OCI-M1 (cell line): ENCODE measurements at regions not wholly inside any gene's neighbourhood (a gene's known extent, or its start where the extent isn't known, plus 50 kb on each side); places are given as distances from the start of the nearest gene placed in this dataset.
"Not testable (repeated sequence)": the region's sequence is repeated elsewhere in the genome, so short reads cannot be mapped to it uniquely, and the experiment has no call there.

Experiments
- DNase-seq: peaks from one replicate; lab custom pipeline; 2025; lab: John Stamatoyannopoulos, UW

DNA sequence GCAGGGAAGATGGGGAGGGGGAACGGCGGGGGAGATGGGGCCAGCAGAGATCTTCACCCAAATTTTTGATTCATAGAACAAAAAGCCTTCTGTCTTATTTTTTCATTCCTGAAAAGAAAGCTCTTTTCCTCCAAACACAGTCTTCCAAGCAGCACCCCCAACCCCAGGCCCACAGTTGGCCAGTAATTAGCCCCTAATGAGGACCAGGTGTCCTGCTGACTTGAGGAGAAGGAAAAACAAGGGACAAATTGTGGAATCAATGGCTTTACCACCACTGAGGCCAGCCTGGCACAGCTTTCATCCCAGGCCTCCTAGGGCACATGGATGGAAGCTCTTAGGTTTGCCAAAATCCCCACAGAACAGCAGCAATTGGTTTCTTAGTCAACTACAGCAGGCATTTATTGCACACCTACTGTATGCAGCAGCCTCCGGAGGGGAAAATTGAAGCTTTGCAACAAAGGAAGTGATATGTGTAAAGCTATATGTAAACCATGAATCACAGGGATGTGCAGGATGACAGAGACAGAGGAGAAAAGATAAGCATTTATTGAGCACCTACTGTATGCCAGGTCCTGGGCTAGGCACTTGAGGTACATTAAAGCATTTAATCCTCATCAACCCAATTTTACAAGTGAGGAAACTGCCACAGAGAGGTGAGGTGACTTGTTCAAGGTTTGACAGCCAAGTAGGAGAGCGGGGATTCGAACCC is 199.5 kb downstream of the TBC1D2B start:
- no peak for DNase-seq

DNA sequence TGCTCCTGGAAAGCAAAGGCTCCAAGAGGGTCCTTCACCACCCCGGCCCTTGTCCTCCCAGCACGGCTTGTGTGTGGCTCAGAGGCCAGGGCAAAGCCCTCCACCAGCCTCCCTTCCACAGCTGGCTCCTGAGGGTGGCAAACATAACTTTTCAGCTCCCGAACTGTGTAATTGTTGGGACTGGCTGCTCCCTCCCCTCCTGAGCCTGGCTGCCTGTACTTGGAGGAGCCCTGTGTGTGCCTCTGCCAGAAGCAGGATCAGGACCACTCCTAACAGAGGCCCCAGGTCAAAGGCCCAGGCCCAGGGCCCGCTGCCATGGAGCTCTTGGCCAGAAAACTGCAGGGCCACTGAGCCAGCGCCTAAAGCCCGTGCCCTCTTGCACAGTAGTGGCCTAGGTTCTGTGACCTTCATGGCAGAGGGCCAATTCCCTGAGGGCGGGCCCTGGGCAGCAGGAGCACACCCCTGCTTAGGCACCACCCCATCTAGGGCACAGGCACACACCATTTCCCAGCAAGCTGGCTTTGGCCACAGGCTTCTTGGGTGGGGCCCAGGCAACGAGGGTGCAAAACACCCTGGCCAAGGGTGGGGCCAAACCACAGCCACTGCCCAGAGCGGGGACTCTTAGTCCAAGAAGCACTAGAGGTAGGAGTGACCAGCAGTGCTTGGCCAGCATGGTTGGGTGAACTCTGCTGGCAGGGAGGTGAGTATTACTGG is 201.2 kb downstream of the TBC1D2B start:
- not testable (repeated sequence) for DNase-seq

DNA sequence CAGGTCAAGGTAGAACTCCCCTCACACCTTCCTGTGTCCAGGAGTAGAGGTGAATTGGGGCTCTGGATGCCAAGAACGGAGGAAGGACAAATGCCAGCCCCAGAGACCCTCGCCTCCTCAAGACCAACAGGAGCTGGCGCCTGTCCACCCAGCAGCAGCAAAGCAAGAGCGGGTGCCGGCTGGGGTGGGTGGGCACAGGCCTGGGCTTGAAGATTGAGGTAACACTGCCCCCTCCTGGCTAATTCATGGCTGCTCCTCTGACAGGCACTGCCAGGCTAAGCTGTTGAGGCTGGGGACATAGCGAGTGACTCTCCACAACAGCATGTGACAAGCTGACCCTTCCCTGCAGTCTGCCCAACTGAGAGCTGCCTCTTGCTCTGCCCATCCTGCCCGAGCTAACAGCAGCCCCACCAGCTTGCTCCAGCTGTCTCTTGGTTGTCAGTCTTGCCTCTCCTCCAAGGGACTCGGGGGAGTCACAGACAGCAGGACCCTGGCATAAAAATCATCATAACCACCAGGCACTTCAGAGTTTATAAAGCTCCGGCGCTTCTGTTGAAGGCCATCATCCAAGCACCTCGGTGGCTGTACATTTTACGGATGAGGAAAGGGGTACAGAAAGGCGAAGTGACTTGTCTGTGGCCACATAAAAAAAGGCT is 202.3 kb downstream of the TBC1D2B start:
- DNase-seq = peak; percentile 64

DNA sequence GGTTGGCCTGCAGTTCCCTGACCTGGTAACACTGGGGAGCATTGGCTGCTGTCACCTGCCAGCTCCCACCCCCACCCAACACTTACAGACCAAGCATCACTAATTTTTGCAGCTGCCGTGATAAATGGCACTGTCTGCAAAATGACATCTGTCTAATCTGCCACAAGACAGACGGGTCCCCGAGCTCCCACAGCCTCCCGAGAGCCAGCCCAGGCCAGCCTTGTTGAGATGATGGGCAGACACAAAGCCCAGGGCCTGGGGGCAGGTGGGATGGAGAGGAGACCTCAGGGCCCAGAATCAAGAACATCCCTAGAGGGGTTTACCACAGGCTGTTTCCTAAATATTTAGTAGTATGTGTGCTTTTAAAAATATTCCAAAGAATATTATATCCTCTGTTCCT is 203.4 kb downstream of the TBC1D2B start:
- DNase-seq = no peak

DNA sequence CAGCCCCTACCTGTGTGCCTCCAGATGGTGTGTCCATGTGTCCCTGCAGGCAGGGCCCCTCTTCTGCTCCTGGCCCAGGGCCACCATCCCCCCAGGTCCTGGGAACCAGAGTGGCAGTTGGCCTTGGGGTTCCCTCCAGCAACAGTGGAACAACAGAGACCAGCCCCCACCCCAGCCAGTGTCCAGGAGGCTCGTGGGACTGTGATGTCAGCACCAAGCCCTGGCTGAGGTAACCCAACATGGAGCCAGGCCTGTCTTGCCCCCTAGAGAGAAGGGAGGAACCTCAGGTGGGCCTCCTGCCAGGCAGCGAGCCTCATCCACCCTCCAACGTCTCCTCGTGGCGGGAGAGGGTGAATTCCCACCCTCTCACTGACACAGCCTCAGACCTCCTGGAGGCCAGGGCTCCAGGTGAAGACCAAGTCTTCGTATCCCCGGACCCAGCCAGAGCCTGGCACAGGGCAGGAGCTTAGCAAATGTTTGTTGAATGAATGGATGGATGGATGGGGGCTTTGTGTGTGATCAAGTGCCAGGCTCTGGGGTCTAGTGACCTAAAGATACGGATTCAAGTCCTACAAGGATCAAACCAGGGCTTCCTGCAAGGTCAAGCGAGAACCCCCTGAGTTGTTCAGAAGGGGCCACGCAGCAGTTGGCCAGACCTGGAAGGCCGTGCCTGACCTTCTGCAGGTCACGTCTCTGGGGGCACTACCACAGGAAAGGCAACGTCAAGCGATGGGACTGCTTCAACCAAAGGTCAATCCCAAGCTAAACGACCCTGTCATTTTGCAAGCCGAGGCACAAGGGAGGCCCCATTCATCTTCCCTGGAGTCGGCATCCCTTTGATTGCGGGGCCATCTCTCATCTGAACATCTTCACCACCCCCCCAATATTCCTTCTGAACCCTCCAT is 204.7 kb downstream of the TBC1D2B start:
- not testable (repeated sequence) for DNase-seq

DNA sequence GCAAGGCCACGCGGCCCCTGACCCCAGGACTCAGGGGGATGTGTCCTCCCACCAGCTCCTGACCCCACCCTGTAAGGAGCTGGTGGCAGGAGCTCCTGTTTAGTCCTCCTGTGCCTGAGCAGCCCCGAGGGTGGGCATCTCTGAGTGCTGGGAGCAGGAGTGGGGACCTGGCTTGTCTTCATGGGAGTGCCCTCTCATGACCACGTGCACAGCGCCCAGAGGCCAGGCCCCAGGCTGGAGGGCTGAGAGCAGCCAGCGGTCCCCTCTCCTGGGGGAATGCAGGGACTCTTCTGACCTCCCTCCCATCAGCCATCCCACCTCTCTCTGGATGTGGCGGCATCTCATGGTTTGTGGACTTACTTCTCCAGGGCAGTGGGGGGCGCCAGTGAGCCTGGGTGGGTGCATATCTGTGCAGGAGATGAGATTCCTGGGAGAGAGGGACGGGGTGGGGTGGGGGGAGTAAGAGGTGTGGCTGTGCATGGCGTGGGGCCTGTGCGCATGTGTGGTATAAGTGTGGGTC is 205.6 kb downstream of the TBC1D2B start:
- DNase-seq = no peak

DNA sequence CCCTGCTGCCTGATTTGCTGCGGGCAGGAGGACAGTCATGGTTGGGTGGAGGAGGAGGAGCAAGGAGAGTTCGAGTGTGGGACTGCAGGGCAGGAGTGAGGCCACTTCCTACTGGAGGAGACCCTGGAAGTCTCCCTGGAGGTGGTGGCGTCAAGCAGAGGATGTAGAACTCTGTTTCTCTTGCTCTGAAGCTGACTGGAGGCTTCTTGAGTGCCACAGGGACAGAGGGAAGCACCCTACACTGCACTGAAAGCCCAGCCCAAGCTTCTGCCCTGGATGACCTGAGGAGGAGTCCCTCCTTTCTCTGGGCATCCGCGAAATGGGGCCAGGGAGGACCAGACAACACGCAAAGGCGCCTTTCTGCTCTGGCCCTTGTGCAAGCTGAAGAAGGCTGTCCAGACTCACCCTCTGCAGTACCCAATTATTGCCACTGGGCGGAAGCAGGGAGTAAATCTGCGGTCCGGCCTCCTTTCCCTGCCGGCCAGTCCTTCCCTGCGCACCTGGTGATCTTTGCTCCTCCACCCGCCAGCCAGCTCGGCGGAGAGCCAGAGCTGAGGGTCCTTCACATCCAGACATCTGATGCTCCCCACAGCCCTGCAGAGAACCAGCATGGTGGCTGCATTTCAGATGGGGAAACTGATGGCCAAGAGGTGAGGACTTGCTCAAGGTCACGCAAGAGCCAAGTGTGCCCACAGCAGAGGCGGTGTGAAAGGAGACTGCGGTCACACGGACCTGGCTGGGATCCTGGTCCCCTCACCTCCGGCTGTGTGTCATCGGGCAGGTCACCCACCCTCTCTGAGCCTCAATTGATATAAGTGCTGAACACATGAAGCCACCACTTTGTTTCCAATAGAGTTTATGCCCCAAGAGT is 207.1 kb downstream of the TBC1D2B start:
- DNase-seq = peak; percentile 75

DNA sequence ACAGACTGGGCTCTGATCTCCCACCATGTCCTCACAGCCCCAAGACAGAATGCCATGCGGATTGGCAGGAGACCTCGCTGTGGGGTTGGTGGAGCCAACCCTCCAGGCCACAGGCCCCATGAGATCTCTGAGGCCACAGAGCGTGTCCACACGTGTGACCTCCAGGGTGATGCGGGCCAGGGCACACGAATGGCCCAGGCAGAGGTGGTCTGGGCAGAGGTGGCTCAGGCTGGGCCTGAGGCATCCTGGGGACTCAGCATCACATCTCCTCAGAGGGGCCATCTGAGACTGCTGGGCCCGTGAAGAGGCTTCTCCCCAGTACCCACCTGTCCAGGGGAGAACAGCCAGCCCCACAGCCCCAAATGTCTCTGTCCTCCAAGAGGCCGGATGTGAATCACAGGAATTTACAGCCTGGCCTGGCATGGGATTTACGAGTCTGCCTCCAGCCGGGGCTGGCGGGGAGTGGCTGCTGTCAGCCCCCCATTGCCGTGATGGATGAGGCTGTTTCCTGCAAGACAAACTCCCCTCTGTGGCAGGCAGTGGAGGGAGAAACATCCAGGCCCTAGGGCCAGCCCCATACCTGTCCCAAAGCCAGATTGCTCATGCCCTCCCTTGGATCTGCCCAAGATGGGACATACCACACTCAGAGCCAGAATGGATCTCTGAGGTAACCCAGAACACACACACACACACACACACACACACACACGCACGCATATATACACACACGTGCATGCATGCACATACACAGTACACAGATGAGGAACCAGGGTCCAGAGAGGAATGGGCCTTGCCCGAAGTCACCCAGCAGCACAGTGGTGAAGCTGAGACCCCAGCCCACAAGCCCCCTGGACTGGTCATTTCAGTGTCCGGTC is 208.3 kb downstream of the TBC1D2B start:
- DNase-seq = no peak

DNA sequence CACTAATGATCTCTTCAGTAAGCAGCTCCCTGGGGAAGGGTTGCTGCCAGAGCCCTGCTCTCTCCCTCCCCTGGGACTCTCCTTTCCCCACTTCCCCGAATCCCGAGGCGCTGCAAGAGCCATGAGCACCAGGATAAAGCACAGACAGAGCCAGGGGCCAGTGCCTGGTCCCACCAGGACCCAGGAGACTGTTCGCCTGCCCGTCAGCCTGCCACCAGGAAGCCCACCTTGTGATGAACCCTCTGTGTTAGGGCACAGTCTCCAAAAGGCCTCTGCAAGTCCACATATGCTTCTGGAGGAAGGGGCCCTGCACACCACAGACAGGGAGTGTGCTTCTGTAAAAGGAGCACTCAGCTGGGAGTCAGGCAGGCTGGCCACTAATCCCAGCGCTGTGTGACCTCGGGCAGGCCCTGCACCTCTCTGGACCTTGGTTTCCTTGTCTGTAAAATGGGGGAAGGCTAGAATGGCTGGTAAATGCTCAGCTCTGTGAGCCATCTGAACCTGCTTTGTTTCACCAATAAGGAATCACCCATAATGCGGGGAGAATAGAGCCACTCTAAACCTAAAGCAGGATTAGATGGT is 209.4 kb downstream of the TBC1D2B start:
- DNase-seq = not testable (repeated sequence)

DNA sequence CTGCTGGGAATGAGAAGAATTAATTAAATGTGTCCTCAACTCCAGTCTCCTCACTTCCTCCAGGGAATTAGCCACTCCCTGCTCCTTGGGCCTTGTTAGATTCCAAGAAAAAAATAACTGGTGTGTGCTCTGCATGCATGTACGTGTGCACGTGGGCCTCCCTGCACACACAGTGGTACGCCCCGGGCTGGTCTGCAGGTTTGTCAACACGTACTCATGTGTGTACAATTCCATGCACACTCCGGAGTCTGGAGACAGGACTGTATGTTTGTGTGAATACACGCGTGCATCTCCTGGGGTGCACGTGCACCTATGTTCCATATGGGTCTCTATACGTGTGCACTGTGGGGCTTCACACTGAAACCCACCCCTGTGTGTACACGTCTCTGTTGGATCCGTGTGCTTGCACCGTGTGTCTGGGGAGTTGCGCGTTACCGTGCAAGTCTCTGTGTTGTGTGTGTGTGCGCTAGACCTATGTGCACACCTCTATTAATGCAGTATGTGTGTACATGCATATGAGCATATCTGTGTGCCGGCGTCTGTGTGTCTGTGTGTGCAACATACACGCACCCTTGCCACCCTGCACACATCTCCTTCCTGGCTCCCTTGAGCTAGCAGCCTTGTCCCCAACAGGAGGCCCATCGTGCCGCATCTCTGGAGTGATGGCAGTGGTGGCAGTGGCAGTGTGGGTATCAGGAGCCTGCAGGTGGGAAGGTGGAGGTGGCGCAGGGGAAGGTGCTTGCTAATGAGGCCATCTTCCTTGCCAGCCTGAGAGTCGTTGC is 210.1 kb downstream of the TBC1D2B start:
- DNase-seq = no peak

DNA sequence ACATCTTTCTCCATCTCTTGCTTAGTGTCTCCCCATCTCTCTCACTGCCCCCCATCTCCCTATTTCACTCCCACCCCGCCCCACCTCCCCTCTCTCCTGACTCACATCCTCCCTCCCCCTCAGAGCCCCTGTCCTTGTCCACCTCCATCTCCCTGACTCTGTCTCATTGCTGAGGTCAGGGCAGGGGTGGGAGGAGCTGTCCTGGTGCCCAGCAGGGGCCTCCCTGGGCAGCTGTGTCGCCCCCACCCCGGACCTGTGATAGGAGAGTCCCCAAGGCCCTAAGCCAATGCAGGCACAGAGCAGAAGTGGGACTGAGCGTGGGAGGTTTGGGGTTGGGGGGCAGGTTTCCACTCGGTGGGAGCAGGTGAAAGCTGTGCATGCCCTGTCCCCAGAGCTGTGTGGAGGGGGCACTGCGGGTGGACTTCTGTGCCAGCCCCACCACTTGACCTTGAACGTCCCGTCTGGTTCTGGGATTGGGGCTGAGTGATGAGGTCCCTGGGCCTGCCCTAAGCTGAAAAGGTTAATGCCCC is 210.8 kb downstream of the TBC1D2B start:
- no peak for DNase-seq

DNA sequence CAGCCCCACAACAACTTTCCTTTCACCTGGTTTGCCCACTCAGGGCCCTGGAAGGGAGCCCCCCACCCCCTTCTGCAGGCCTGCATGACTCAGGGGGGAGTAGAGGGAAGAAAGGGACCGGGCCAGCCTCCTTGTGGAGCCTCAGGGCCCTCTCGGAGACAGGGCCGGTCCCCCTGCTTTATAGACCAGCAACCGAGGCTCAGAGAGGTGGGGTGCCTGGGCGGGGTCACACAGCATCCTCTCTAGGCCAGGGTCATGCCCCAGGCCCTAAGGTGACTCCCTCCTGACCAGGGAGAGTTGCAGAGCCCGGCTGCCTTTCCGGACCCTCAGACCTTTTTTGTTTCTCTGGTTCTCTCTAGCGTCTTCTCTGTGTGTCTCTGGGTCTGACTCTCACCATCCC is 211.3 kb downstream of the TBC1D2B start:
- DNase-seq = no peak

DNA sequence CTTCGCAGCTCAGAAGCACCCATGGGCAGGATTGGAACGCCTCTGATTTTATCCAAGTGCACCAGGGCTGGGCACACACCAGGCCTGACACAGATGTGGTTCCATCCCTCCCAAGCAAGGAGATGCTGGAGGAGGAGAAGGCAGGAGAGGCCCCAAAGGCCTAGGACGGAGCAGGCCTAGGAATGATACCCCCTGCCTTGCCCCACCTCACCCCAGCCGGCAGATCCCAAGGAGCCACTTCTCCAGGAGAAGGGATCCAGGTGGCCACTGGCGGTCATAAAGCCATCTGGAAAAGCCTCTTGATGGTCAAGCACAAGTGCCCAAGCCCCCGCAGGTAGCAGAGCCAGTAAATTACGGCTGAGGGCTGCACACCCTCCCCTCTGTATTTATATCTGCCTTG is 211.8 kb downstream of the TBC1D2B start:
- no peak for DNase-seq

DNA sequence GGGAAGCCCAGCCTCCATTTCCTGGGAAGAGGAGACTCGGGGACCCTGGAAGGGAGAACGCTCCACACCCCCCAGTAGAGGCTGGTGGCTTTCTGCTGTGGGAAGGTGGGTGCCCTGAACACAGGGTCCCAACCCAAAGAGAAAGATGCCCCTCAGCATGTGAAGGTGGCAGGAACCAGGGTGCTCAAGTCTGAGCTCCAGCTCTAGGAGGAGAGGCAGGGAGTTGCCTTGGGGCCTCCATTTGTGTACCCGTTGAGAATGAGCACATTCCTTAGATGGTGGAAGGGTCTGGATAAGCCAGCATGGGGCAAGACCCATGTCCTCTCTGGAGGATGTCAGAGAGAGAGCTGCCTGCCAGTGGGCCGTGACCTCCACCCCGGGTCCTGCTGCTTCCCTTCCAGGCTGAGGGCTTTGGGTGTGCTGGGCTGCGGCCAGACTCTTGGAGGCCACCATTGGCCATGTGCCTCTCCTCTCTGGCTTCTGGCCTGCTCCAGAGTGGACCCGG is 212.4 kb downstream of the TBC1D2B start:
- DNase-seq = no peak

DNA sequence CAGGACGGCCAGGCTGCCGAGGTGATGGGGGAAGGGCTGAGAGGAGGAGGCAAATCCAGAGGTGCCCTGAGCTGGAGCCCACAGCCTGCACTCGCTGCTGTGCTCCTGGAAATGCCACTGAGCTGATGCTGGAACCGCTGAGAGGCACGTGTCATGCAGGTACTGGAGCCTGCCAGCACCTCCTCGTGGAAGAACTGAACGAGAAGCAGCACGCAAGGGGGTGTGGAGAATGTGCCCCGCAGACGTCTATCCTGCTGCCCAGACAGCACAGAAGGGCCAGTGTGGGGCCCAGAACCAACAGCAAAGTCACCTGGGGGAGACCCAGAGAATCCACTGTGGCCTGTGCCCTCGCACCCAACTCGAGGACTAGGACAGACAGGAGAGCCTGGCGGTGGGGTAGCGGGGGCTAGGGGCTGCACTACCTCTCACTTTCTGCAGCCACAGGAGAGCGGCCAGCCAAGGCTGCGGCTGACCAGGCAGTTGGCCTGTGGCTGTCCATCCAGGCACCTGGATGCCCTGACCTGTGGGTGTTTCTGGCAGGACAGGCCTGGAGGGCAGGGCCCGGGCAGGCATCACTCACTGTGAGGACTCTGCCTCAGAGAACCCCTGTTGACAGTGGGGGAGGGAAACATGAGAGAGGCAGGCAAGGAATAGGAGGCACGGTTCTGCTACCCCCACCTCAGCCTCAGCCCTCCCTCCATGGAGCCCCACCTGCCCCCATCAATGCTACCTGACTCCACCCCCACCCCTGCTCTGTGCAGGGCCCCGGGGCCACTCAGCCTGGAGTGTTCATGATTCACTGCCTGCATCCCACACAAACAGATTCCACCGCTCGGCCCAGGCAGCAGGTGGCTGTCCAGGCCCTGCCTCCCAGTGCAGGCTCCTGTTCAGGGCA is 213.1 kb downstream of the TBC1D2B start:
- no peak for DNase-seq

DNA sequence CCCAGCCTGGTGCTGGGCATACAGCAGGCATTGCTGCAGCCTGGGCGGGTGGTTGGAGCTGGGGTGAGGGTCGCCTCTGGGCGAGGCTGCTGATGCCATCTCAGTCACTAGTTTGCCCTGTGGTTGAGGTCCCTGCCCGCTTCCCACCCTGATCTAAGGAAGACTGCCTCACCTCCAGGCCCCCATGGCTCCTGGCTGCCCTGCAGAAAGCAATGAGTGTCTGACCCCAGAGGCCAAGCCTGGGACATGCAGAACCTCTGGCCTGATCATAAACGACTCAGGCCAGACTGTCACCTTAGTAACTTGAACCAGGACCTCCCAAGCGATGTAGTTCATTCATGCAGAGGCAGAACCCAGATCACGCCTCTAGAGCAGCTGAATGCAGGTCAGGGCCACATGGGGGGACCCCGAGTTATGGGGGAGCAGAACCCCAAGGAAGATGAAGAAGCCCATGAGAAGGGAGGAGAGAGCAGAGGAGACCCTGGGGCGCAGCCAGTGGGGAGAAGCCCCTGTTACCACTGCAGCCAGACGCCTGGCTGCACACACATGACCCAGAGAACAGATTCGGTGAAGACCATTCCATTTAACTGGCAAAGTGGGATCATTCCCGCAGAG is 213.9 kb downstream of the TBC1D2B start:
- no peak for DNase-seq

DNA sequence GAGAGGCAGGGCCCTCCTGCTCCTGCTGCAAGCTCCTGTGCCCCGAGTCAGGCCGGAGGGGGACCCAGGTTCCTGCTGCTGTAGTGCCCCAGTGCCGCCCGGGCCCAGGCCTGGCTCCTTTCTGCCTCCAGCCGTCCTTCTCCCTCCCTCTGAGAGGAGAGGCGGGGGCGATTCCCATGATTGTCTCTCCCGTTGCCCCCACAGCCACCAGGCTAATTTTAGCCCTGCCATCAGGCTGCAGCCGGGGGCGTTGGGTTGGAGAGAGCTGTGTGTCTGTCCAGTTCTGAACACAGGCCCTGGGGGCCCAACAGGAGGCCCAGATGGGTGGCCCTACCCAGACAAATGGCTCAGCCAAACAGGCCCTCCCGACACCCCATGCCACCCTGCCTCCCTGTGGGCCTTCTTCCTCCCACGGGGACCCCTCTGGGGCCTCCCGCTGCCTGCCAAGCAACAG is 214.8 kb downstream of the TBC1D2B start:
- DNase-seq = no peak
